ENCODE measurements at regions not wholly inside any gene's neighbourhood (a gene's known extent, or its start where the extent isn't known, plus 50 kb on each side); places are given as distances from the start of the nearest gene placed in this dataset.
"Not testable (repeated sequence)": the region's sequence is repeated elsewhere in the genome, so short reads cannot be mapped to it uniquely, and the experiment has no call there.

- no peak overlapping the region for H3K27ac ChIP-seq
- TF ChIP-seq CTCF (IDR thresholded peaks at IDR 0.05), result no peak
- TF ChIP-seq ZFX (IDR thresholded peaks at IDR 0.05; ENCODE audit: borderline replicate concordance), result no peak
Observed at GRCh38 chr18:29730073-29730472, 1312.5 kb downstream of the DSC3 start.

DNA sequence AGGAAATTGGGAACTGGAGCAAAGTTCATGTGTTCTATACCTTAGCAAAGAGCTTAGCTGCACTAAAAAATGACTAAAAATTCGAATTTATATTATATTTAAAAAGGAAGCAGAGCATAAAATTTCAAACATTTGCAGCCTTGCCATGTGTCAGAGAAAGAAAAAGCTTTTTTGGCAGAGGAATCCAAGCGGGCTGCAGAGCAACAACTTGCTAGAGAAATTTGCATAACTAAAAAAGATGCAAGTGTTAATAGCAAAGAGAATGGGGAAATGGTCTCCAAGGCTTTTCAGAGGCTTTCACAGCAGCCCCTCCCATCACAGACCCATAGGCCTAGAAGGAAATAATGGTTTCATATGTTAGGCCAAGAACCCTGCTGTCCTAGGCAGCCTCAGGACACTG is 1315.9 kb downstream of the DSC3 start:
- no peak overlapping the region for H3K27ac ChIP-seq

GRCh38 chr18:29723486-29723885 is 1319.1 kb downstream of the DSC3 start:
- not testable (repeated sequence) for H3K27ac ChIP-seq

More for the DNA sequence above, 1315.9 kb downstream of the DSC3 start:
- TF ChIP-seq ZFX (IDR thresholded peaks at IDR 0.05; ENCODE audit: borderline replicate concordance), result no peak
- TF ChIP-seq CTCF (IDR thresholded peaks at IDR 0.05), result no peak

DNA sequence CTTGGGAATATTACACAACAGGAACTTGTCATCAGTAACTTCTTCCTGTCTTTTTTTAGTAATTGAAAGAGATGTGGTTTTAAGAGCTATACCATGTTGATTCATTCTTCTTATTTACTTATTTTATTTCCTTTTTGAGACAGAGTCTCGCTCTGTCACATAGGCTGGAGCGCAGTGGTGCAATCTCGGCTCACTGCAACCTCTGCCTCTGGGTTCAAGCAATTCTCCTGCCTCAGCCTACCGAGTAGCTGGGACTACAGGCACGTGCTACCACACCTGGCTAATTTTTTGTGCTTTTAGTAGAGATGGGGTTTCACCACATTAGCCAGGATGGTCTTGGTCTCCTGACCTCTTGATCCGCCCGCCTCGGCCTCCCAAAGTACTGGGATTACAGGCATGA is 1326.6 kb downstream of the DSC3 start:
- not testable (repeated sequence) for H3K27ac ChIP-seq

DNA sequence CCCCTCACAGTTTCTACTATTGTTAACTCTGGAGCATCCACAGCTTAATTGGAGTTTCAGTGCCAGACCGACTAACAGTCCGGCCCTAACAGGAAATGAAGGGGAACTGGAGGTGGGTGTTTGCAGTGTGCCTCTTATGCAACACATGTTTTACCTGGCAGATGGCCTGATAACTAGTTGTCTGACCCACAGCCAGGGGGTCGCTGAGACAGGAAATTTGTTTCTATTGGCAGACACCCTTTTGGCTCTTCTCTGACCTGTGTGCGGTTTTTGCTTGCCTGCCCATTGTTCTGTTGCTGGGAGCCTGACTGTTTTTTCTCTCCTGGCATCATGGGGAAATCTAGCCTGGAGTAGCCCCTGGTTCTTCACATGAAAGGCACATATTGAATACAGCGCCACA is 1329.8 kb downstream of the DSC3 start:
- no peak for TF ChIP-seq ZFX (IDR thresholded peaks at IDR 0.05; ENCODE audit: borderline replicate concordance)
- no peak overlapping the region for H3K27ac ChIP-seq

DNA sequence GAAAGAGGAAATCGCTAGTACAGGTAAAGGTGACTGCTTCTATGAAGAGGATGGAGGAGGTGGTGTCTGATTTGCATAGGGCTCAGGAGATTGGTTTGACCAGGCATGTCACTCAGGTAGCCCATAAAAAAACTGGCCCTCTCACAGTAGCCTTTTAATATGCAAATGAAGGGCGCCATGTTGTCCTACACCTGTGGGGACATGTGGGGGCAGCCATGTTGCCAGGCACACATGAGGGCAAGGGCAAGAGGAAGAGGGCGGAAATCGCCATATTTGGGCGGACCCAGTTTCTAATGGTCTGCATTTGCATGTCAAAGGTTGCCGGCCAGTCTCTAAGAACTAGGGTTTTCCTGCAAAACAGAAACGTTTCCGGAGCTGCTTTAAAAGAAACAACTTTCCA is 1330.6 kb downstream of the DSC3 start:
- no peak overlapping the region for H3K27ac ChIP-seq
- TF ChIP-seq CTCF (IDR thresholded peaks at IDR 0.05), result no peak
- no peak for TF ChIP-seq ZFX (IDR thresholded peaks at IDR 0.05; ENCODE audit: borderline replicate concordance)

DNA sequence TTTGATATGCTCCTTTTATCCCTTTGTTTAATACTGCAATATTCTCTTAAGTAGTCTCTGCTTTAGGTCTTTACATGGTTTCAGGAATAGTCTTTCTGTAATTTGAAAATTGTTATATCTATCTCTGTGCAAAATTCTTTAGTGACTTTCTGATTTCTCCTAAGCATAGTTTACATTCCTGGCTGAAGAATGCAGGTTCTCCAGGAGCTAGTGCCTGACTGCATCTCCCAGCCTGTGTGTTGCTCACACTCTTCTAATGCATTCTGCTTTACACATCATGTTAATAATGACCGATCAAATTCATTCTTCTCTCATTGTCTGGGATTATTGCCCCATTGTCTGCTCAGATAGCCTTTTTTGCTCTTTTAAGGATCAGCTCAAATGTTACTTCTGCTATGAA is 1349.2 kb downstream of the DSC3 start:
- TF ChIP-seq ZFX (IDR thresholded peaks at IDR 0.05; ENCODE audit: borderline replicate concordance), result no peak
- TF ChIP-seq CTCF (IDR thresholded peaks at IDR 0.05), result no peak

GRCh38 chr18:29681578-29681977 is 1361.0 kb downstream of the DSC3 start:
- TF ChIP-seq CTCF (IDR thresholded peaks at IDR 0.05), result no peak
- TF ChIP-seq ZFX (IDR thresholded peaks at IDR 0.05; ENCODE audit: borderline replicate concordance), result no peak
- H3K27ac ChIP-seq, result no peak overlapping the region

More for the DNA sequence above, 1349.2 kb downstream of the DSC3 start:
- H3K27ac ChIP-seq, result no peak overlapping the region

GRCh38 chr18:29664278-29665036 is 1378.1 kb downstream of the DSC3 start:
- TF ChIP-seq CTCF (IDR thresholded peaks at IDR 0.05), result no peak
- TF ChIP-seq ZFX (IDR thresholded peaks at IDR 0.05; ENCODE audit: borderline replicate concordance), result no peak
- H3K27ac ChIP-seq, result no peak overlapping the region
